Activated CD4-positive, alpha-beta memory T cell treated with anti-CD3 and anti-CD28 coated beads for 36 hours (primary cell): ENCODE measurements at regions not wholly inside any gene's neighbourhood (a gene's known extent, or its start where the extent isn't known, plus 50 kb on each side); places are given as distances from the start of the nearest gene placed in this dataset.
"Not testable (repeated sequence)": the region's sequence is repeated elsewhere in the genome, so short reads cannot be mapped to it uniquely, and the experiment has no call there.

Experiments used
- CTCF ChIA-PET: fragments of 350-600 bp; sonication (Branson Sonifier 250); formaldehyde crosslinking; loops from one replicate; lab custom pipeline; 2021; ENCODE audit warnings: antibody characterized with exemption, inconsistent platforms; lab: Charles Lee
- POLR2A ChIA-PET: fragments of 350-600 bp; sonication (Branson Sonifier 250); formaldehyde crosslinking; loops from one replicate; lab custom pipeline; 2021; ENCODE audit warnings: antibody characterized with exemption; lab: Charles Lee
- DNase-seq: peaks from one replicate; pipeline ENCODE4 v3.0.0-alpha.2; 2020
- H3K27ac Mint-ChIP-seq: one replicate; pipeline ENCODE4 v1.8.0; 2021; ENCODE audit warnings: mixed read lengths
- H3K27me3 Mint-ChIP-seq: one replicate; pipeline ENCODE4 v1.8.0; 2021; ENCODE audit warnings: mixed read lengths
- H3K36me3 Mint-ChIP-seq: one replicate; pipeline ENCODE4 v1.8.0; 2021; ENCODE audit warnings: mixed read lengths
- H3K4me1 Mint-ChIP-seq: one replicate; pipeline ENCODE4 v1.8.0; 2021; ENCODE audit warnings: low read depth, mixed read lengths
- H3K4me3 Mint-ChIP-seq: one replicate; pipeline ENCODE4 v1.8.0; 2021; ENCODE audit warnings: mild to moderate bottlenecking, mixed read lengths
- H3K9me3 Mint-ChIP-seq: one replicate; pipeline ENCODE4 v1.8.0; 2021; ENCODE audit warnings: mixed read lengths
- intact Hi-C: fragments of 100-400 bp; cut with micrococcal nuclease; formaldehyde crosslinking; loops from one replicate; pipeline ENCODE4 v1.15.1; 2023

DNA sequence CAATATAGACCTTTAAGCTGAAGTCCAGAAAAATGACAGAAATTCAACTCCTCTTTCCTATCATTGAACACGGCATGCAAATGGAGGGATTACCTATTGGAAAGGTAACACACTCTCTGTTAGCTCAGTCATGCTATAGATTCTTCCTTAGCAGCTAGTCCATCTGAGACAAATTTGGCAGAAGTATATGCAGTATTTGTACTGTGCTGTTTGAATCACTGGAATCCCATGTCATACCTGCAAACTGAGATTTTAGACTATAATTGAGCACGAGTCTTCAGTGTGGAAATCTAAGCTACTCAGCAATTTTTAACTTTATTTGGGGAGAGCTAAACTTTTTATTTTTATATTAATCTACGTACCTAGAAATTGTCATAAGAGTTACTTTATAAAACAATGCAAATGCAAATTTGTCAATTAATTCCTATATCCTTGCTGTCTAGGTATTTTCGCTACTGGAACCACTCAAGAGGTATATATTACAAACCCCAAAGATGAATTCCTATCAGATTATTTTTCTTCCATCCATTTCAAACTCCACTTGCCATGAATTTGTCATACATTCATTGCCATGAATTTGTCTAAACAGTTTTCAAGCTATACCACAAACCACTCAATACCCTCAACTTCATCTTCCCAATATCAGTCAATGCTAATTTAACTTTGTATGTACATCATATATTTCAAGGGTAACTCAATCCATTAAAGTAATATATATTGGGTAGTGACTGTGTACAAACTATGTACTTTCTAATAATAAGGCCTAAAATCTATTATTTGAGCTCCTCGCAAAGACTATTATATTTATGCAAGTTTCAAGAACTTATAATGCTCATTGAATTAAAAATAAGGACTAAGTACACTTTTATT lies 224.8 kb downstream of the MEF2C start:
- intact Hi-C loops: no loop called here
- Mint-ChIP-seq H3K9me3 (peaks cover 3% of the 10 kb centered on the region), H3K4me1 (peaks cover 13% of the 10 kb centered on the region), H3K27ac (no peak overlapping the region), H3K36me3 (peaks cover 4% of the 10 kb centered on the region), H3K4me3 (no peak overlapping the region), H3K27me3 (peaks cover 39% of the 10 kb centered on the region)
- DNase-seq: no peak
- CTCF ChIA-PET: interaction anchor here (1.3 to 3.7 kb wide), 3 partner anchors 23 to 877 kb away, joined by 4 to 25 read pairs (median 11); no protein-coding TSS in a partner anchor
- POLR2A ChIA-PET: no interaction called here

DNA sequence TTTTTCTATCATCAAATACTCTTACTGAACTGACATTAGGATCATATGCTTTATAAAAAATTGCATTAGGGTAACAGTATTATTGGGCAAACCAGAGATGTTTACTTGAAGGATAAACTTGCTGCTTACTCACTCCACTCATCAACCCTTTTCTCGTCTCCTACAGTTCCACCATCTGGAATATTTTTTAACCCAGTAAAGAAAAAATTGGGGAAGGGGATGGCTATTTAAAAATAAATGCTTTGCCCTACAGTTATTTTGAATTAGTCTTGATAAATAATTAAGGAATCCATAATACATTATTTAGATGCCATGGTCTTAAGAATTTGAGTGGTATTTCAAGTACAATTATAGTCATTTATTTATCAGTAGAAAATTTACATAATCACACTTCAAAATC lies 225.8 kb downstream of the MEF2C start:
- H3K9me3 Mint-ChIP-seq: peaks cover 3% of the 10 kb centered on the region
- peaks cover 2% of the 10 kb centered on the region for H3K36me3 Mint-ChIP-seq
- DNase-seq: no peak
- peaks cover 13% of the 10 kb centered on the region for H3K4me1 Mint-ChIP-seq
- ChIA-PET POLR2A (no interaction called here), CTCF (interaction anchor here (1.4 kb wide), 1 partner anchor 23 kb away, joined by 3 read pairs; no protein-coding TSS in a partner anchor)
- peaks cover 35% of the 10 kb centered on the region for H3K27me3 Mint-ChIP-seq
- no peak overlapping the region for H3K27ac Mint-ChIP-seq
- intact Hi-C loops: no loop called here
- no peak overlapping the region for H3K4me3 Mint-ChIP-seq

GRCh38 chr5:88656221-88656950 lies 226.6 kb downstream of the MEF2C start:
- Mint-ChIP-seq H3K4me1 (peaks cover 11% of the 10 kb centered on the region), H3K27me3 (peaks cover 32% of the 10 kb centered on the region), H3K27ac (no peak overlapping the region), H3K9me3 (peaks cover 3% of the 10 kb centered on the region), H3K4me3 (no peak overlapping the region), H3K36me3 (peaks cover 2% of the 10 kb centered on the region)
- intact Hi-C loops: no loop called here
- DNase-seq: no peak
- CTCF ChIA-PET: interaction anchor here (1.0 to 1.4 kb wide), 2 partner anchors 24 to 35 kb away, joined by 3 to 4 read pairs; no protein-coding TSS in a partner anchor
- POLR2A ChIA-PET: no interaction called here

GRCh38 chr5:88653471-88653870 lies 229.5 kb downstream of the MEF2C start:
- POLR2A ChIA-PET: no interaction called here
- Mint-ChIP-seq H3K36me3 (no peaks in the 10 kb centered on the region), H3K27me3 (peaks cover 17% of the 10 kb centered on the region), H3K4me1 (no peaks in the 10 kb centered on the region), H3K9me3 (peaks cover 3% of the 10 kb centered on the region), H3K4me3 (no peak overlapping the region), H3K27ac (no peak overlapping the region)
- intact Hi-C loops: no loop called here
- CTCF ChIA-PET: no interaction called here
- DNase-seq: no peak

- H3K36me3 Mint-ChIP-seq: no peaks in the 10 kb centered on the region
- no peaks in the 10 kb centered on the region for H3K9me3 Mint-ChIP-seq
- H3K27me3 Mint-ChIP-seq: peaks cover 15% of the 10 kb centered on the region
- ChIA-PET CTCF (no interaction called here), POLR2A (no interaction called here)
- intact Hi-C loops: no loop called here
- no peaks in the 10 kb centered on the region for H3K4me1 Mint-ChIP-seq
- DNase-seq: no peak
- no peak overlapping the region for H3K27ac Mint-ChIP-seq
- H3K4me3 Mint-ChIP-seq: no peak overlapping the region
Measured at GRCh38 chr5:88647901-88648300, 235.1 kb downstream of the MEF2C start.

- no peaks in the 10 kb centered on the region for H3K4me1 Mint-ChIP-seq
- no peak overlapping the region for H3K4me3 Mint-ChIP-seq
- no peak overlapping the region for H3K27ac Mint-ChIP-seq
- no peak for DNase-seq
- H3K27me3 Mint-ChIP-seq: peaks cover 15% of the 10 kb centered on the region
- intact Hi-C loops: no loop called here
- CTCF ChIA-PET: no interaction called here
- no peaks in the 10 kb centered on the region for H3K36me3 Mint-ChIP-seq
- no peaks in the 10 kb centered on the region for H3K9me3 Mint-ChIP-seq
- POLR2A ChIA-PET: no interaction called here
Measured at GRCh38 chr5:88646866-88647265, 236.1 kb downstream of the MEF2C start.

DNA sequence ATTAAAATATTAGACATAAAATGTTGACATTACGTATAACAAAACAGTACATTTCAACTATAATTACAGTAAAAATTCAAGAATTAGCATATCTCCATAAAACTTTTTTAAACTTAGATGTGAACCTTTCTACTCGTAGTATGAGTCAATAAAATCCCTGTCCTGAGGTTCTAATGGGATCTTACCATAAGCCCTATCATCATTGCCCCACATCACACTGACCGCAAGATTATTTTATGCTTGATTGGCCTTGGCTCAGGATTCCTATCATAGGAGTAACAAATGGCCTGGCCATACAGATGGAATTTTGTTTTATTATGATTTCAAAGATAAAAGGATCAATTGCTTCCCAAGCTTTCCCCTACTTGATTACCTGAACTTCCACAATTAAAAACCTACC lies 238.3 kb downstream of the MEF2C start:
- no peak overlapping the region for H3K27ac Mint-ChIP-seq
- H3K4me3 Mint-ChIP-seq: no peak overlapping the region
- H3K36me3 Mint-ChIP-seq: no peaks in the 10 kb centered on the region
- intact Hi-C loops: no loop called here
- POLR2A ChIA-PET: no interaction called here
- peaks cover 10% of the 10 kb centered on the region for H3K27me3 Mint-ChIP-seq
- H3K9me3 Mint-ChIP-seq: no peaks in the 10 kb centered on the region
- DNase-seq: no peak
- H3K4me1 Mint-ChIP-seq: no peaks in the 10 kb centered on the region
- CTCF ChIA-PET: no interaction called here

DNA sequence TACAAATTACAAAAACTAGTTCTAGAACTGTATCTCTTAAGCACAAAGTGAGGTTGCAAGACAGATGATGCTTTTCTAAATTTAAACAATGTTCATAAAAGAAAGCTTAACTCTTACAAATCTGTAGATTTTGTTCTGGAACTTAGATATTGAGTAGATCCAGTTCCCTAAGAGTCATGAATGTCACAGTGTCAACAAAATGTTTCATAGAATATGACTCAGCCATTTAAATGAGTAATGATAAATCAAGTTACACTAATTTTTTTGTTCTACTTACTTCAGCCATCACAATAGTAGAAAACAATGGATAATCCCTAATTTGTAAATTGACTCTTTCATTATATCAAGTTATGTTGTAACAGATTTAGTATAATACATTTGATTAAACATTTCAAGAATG lies 239.7 kb downstream of the MEF2C start:
- H3K27ac Mint-ChIP-seq: no peak overlapping the region
- CTCF ChIA-PET: no interaction called here
- H3K9me3 Mint-ChIP-seq: no peaks in the 10 kb centered on the region
- POLR2A ChIA-PET: no interaction called here
- no peaks in the 10 kb centered on the region for H3K36me3 Mint-ChIP-seq
- H3K4me3 Mint-ChIP-seq: no peak overlapping the region
- peaks cover 10% of the 10 kb centered on the region for H3K27me3 Mint-ChIP-seq
- DNase-seq: no peak
- no peaks in the 10 kb centered on the region for H3K4me1 Mint-ChIP-seq
- intact Hi-C loops: no loop called here

- Mint-ChIP-seq H3K4me1 (no peaks in the 10 kb centered on the region), H3K9me3 (no peaks in the 10 kb centered on the region), H3K36me3 (no peaks in the 10 kb centered on the region), H3K27me3 (peaks cover 8% of the 10 kb centered on the region), H3K27ac (no peak overlapping the region), H3K4me3 (no peak overlapping the region)
- POLR2A ChIA-PET: no interaction called here
- DNase-seq: no peak
- intact Hi-C loops: no loop called here
- CTCF ChIA-PET: no interaction called here
Measured at GRCh38 chr5:88634014-88634413, 249.0 kb downstream of the MEF2C start.

GRCh38 chr5:88622890-88623289 lies 260.1 kb downstream of the MEF2C start:
- DNase-seq, H3K4me3 Mint-ChIP-seq, intact Hi-C loops, H3K9me3 Mint-ChIP-seq, H3K27ac Mint-ChIP-seq, H3K4me1 Mint-ChIP-seq, POLR2A ChIA-PET, H3K36me3 Mint-ChIP-seq: not testable (repeated sequence)
- CTCF ChIA-PET: interaction anchor here (1.4 kb wide), 1 partner anchor 68 kb away, joined by 3 read pairs; no protein-coding TSS in a partner anchor
- peaks cover 17% of the 10 kb centered on the region for H3K27me3 Mint-ChIP-seq

DNA sequence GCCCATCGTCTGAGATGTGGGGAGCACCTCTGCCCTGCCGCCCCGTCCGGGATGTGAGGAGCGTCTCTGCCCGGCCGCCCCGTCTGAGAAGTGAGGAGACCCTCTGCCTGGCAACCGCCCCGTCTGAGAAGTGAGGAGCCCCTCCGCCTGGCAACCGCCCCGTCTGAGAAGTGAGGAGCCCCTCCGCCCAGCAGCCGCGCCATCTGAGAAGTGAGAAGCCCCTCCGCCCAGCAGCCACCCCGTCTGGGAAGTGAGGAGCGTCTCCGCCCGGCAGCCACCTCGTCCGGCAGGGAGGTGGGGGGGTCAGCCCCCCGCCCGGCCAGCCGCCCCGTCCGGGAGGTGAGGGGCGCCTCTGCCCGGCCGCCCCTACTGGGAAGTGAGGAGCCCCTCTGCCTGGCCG lies 267.2 kb downstream of the MEF2C start:
- peaks cover 13% of the 10 kb centered on the region for H3K9me3 Mint-ChIP-seq
- H3K4me3 Mint-ChIP-seq, H3K27me3 Mint-ChIP-seq, H3K36me3 Mint-ChIP-seq, DNase-seq, H3K4me1 Mint-ChIP-seq, POLR2A ChIA-PET, CTCF ChIA-PET, intact Hi-C loops, H3K27ac Mint-ChIP-seq: not testable (repeated sequence)

- CTCF ChIA-PET: interaction anchor here (1.2 kb wide), 1 partner anchor 832 kb away, joined by 3 read pairs; no protein-coding TSS in a partner anchor
- no peak overlapping the region for H3K27ac Mint-ChIP-seq
Measured at GRCh38 chr5:88613051-88613450, 269.9 kb downstream of the MEF2C start.

More at GRCh38 chr5:88613051-88613450, 269.9 kb downstream of the MEF2C start:
- intact Hi-C loops: no loop called here
- peaks cover 7% of the 10 kb centered on the region for H3K27me3 Mint-ChIP-seq
- DNase-seq: no peak
- POLR2A ChIA-PET: no interaction called here
- H3K36me3 Mint-ChIP-seq: no peaks in the 10 kb centered on the region
- no peaks in the 10 kb centered on the region for H3K4me1 Mint-ChIP-seq
- H3K4me3 Mint-ChIP-seq: no peak overlapping the region
- H3K9me3 Mint-ChIP-seq: peaks cover 10% of the 10 kb centered on the region
